WERI-Rb-1 (cell line): ENCODE measurements at regions not wholly inside any gene's neighbourhood (a gene's known extent, or its start where the extent isn't known, plus 50 kb on each side); places are given as distances from the start of the nearest gene placed in this dataset.
"Not testable (repeated sequence)": the region's sequence is repeated elsewhere in the genome, so short reads cannot be mapped to it uniquely, and the experiment has no call there.

ENCODE experiments used
- DNase-seq: peaks from one replicate; pipeline ENCODE4 v3.0.0-alpha.2; 2020
- H3K27ac ChIP-seq: fragments of 250-450 bp; sonication (Bioruptor Pico); 2 replicates; pipeline ENCODE4 v1.5.1; 2020; ENCODE audit warnings: mild to moderate bottlenecking, moderate library complexity
- H3K27me3 ChIP-seq: fragments of 250-450 bp; sonication (Bioruptor Pico); 2 replicates; pipeline ENCODE4 v1.5.1; 2021; ENCODE audit warnings: mild to moderate bottlenecking, low read depth, moderate library complexity; ENCODE audit not compliant: insufficient read depth, severe bottlenecking
- H3K36me3 ChIP-seq: fragments of 250-450 bp; sonication (Bioruptor Pico); 2 replicates; pipeline ENCODE4 v1.5.1; 2020; ENCODE audit warnings: mild to moderate bottlenecking, moderate library complexity
- H3K4me3 ChIP-seq: 2 replicates; pipeline ENCODE4 v1.5.1; 2011; ENCODE audit warnings: low read depth, mild to moderate bottlenecking, control low read depth, low read length
- H3K9me3 ChIP-seq: fragments of 250-450 bp; sonication (Bioruptor Pico); 2 replicates; pipeline ENCODE4 v1.5.1; 2021; ENCODE audit warnings: mild to moderate bottlenecking, moderate library complexity; ENCODE audit not compliant: severe bottlenecking
- CTCF ChIP-seq: IDR thresholded peaks from 2 replicates; pipeline ENCODE4 v1.5.1; 2011; ENCODE audit warnings: low read depth, mild to moderate bottlenecking, control low read depth, inconsistent platforms, low read length

GRCh38 chr7:149573519-149573918, 75.9 kb upstream of the ZNF746 start:
- Histone ChIP-seq H3K4me3 (no peak overlapping the region), H3K27ac (no peak overlapping the region), H3K36me3 (peaks cover 14% of the 10 kb centered on the region), H3K27me3 (no peaks in the 10 kb centered on the region), H3K9me3 (peaks cover 2% of the 10 kb centered on the region)
- TF ChIP-seq CTCF: no peak
- no peak for DNase-seq

DNA sequence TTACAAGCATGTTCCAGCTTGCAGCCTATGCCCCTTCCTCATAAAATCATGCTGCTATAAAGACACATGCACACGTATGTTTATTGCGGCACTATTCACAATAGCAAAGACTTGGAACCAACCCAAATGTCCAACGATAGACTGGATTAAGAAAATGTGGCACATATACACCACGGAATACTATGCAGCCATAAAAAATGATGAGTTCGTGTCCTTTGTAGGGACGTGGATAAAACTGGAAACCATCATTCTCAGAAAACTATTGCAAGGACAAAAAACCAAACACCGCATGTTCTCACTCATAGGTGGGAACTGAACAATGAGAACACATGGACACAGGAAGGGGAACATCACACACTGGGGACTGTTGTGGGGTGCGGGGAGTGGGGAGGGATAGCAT, 75.3 kb upstream of the ZNF746 start:
- peaks cover 19% of the 10 kb centered on the region for H3K36me3 ChIP-seq
- DNase-seq: not testable (repeated sequence)

DNA sequence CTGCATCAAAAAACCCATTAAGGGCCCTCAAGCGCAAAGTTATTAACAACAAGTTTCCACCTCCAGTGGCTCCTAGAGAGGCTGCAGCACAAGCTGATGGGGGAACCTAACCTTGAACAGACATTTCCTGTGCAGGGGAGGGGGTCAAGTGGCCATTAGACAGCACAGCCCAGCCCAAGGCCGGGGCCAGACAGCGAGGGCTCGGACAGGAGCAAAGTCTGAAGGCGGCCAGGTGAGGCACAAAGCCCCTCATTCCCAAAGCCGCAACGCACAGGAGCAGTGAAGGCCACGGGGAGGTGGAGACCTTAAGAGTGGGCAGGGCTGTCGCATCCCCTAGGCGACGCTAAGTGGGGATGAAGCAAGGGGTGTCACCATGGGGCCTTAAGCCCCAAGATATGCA, 73.2 kb upstream of the ZNF746 start:
- TF ChIP-seq CTCF: no peak
- Histone ChIP-seq H3K36me3 (peaks cover 29% of the 10 kb centered on the region), H3K27ac (no peak overlapping the region), H3K27me3 (no peaks in the 10 kb centered on the region), H3K9me3 (no peaks in the 10 kb centered on the region), H3K4me3 (no peak overlapping the region)
- no peak for DNase-seq

More for the DNA sequence above, 75.3 kb upstream of the ZNF746 start:
- not testable (repeated sequence) for H3K4me3 ChIP-seq, H3K27me3 ChIP-seq, H3K9me3 ChIP-seq, H3K27ac ChIP-seq

DNA sequence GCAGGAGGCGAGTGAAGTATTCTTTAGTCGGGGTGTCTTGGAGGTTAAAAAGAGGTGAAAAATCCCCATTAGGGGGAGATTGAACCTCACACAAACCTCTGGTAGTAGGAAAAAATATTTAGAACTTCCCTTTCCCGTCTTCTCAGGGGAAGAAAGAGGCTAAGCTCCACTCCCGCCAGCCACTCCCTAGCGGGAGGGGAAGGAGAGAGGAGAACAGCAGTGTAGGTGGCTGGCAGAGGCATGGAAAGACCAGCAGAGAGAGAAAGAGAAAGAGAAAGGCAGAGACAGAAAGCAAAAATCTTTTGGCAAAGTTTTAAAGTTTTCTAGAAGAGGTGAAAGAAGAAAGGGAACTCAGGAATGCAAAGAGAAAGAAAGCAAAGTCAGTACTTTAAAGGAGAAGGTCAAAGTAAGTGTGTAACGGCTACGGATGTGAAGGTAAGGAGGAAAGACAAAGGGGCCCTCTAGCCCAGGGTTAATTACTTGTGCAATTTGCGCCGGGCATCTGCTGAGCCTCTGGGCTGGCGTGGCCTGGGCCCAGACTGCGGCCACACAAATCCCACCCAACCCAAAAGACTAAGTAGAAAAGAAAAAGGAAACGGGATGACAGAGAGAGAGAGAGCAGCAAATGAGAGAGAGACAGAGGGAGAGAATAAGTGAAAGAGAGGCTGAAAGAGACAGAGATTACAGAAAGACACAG, 72.3 kb upstream of the ZNF746 start:
- Histone ChIP-seq H3K9me3 (no peaks in the 10 kb centered on the region), H3K27me3 (no peaks in the 10 kb centered on the region), H3K4me3 (no peak overlapping the region), H3K27ac (no peak overlapping the region), H3K36me3 (peaks cover 32% of the 10 kb centered on the region)
- no peak for DNase-seq
- TF ChIP-seq CTCF: no peak

DNA sequence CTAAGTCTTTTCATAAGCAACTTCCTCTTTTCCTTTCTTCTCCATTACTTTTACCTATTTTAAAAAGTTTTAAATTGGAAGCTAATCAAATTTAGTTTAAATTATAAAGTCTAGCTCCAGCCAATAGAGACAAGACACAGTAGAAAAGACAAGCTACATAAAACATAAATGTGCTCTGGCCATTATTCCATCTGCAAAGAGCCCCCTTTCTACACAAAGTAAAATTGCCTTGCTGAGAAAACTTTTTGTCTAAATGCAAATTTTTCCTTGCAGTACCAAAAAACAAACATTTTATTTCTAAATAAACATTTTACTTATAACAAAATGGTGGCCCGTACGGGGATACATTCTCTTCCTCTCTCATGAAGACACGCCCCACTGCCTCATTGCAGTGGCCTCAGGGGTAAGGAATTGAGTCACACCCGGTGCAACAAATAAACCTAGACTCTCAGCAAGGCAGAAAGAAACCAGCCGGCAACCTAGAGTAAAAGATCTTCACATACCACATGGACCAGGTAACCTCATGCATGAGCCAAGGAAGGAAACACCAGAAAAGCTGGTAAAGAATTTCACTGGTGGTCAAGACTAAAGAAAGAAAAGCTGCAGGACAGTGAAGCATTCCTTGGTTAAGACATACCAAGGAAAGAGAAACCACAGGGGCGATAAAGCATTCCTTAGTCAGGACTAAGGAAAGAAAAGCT, 71.6 kb upstream of the ZNF746 start:
- TF ChIP-seq CTCF: no peak
- H3K4me3 ChIP-seq: no peak overlapping the region
- H3K36me3 ChIP-seq: peaks cover 39% of the 10 kb centered on the region
- no peak for DNase-seq
- no peak overlapping the region for H3K27ac ChIP-seq
- no peaks in the 10 kb centered on the region for H3K9me3 ChIP-seq
- H3K27me3 ChIP-seq: no peaks in the 10 kb centered on the region

- no peaks in the 10 kb centered on the region for H3K9me3 ChIP-seq
- no peak for DNase-seq
- no peaks in the 10 kb centered on the region for H3K27me3 ChIP-seq
- peaks cover 43% of the 10 kb centered on the region for H3K36me3 ChIP-seq
- H3K4me3 ChIP-seq: no peak overlapping the region
- H3K27ac ChIP-seq: no peak overlapping the region
- TF ChIP-seq CTCF: no peak
These were observed 70.6 kb upstream of the ZNF746 start for GRCh38 chr7:149568218-149568617.
